Fibroblast of villous mesenchyme (primary cell): ENCODE measurements at regions not wholly inside any gene's neighbourhood (a gene's known extent, or its start where the extent isn't known, plus 50 kb on each side); places are given as distances from the start of the nearest gene placed in this dataset.

ENCODE experiments used
- DNase-seq: peaks from one replicate; pipeline ENCODE4 v3.0.0-alpha.2; 2010; ENCODE audit warnings: low read depth
- H3K4me3 ChIP-seq: 2 replicates; pipeline ENCODE4 v1.5.1; 2011; ENCODE audit warnings: low read depth, mild to moderate bottlenecking, low read length
- TF ChIP-seq, protein P1 (sequence below): IDR thresholded peaks from 2 replicates; pipeline ENCODE4 v1.5.1; 2012; ENCODE audit warnings: low read depth, mild to moderate bottlenecking, low read length; ENCODE audit not compliant: insufficient read depth

- DNase-seq, result no peak
- TF ChIP-seq, protein P1, sequence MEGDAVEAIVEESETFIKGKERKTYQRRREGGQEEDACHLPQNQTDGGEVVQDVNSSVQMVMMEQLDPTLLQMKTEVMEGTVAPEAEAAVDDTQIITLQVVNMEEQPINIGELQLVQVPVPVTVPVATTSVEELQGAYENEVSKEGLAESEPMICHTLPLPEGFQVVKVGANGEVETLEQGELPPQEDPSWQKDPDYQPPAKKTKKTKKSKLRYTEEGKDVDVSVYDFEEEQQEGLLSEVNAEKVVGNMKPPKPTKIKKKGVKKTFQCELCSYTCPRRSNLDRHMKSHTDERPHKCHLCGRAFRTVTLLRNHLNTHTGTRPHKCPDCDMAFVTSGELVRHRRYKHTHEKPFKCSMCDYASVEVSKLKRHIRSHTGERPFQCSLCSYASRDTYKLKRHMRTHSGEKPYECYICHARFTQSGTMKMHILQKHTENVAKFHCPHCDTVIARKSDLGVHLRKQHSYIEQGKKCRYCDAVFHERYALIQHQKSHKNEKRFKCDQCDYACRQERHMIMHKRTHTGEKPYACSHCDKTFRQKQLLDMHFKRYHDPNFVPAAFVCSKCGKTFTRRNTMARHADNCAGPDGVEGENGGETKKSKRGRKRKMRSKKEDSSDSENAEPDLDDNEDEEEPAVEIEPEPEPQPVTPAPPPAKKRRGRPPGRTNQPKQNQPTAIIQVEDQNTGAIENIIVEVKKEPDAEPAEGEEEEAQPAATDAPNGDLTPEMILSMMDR, result no peak
Observed at GRCh38 chr20:23189341-23189740, 103.2 kb upstream of the CD93 start.

DNA sequence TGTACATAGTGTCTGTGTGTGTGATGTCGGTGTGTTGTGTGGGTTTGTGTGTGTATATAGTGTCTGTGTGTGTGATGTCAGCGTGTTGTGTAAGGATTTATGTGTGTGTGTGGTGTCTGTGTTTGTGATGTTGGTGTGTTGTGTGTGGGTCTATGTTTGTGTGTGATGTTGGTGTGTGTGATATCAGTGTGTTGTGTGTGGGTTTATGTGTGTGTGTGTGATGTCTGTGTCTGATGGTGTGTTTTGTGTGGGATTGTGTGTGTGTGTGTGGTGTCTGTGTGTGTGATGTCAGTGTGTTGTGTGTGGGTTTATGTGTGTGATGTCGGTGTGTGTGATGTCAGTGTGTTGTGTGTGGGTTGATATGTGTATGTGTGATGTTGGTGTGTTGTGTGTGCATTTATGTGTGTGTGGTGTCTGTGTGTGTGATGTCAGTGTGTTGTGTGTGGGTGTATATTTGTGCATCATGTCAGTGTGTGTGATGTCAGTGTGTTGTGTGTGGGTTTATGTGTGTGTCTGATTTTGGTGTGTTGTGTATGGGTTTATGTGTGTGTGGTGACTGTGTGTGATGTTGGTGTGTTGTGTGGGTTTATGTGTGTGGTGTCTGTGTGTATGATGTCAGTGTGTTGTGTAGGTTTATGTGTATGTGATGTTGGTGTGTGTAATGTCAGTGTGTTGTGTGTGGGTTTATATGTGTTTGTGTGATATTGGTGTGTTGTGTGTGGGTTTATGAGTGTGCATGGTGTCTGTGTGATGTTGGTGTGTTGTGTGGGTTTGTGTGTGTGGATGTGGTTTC, 102.4 kb upstream of the CD93 start:
- DNase-seq, result no peak
- TF ChIP-seq, protein P1, result no peak
- H3K4me3 ChIP-seq, result no peak overlapping the region

More at GRCh38 chr20:23189341-23189740, 103.2 kb upstream of the CD93 start:
- no peak overlapping the region for H3K4me3 ChIP-seq

GRCh38 chr20:23187751-23188150, 101.6 kb upstream of the CD93 start:
- H3K4me3 ChIP-seq, result no peak overlapping the region
- DNase-seq, result no peak
- TF ChIP-seq, protein P1, result no peak

GRCh38 chr20:23186808-23187207, 100.7 kb upstream of the CD93 start:
- TF ChIP-seq, protein P1, result no peak
- DNase-seq, result no peak
- no peak overlapping the region for H3K4me3 ChIP-seq

DNA sequence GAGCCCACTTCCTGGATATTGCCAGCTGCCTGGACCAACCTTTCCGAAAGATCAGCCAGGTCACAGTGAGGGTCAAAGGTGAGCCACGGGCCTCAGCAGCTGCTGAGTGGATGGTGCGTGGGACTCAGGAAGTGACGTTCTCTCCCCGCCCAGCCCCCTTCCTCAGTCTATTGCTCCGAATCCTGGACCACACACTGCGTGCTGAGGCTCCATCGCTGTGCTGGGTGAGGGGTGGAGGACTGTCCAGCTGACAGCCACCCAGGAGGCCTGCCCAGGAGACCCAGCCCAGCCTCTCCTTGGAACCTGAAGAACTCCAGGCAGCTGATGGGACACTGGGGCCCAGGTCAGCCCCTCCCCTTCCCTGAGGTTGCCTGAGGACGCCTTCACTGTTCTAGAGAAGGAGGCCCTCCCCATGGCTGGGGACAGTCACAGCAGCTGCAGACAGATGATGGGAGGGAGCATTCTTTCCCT, 94.4 kb upstream of the CD93 start:
- no peak overlapping the region for H3K4me3 ChIP-seq
- TF ChIP-seq, protein P1, result no peak
- DNase-seq, result no peak

GRCh38 chr20:23179766-23180403, 93.8 kb upstream of the CD93 start:
- TF ChIP-seq, protein P1, result no peak
- no peak overlapping the region for H3K4me3 ChIP-seq
- no peak for DNase-seq
